Endothelial cell (in vitro differentiated cells): ENCODE measurements at regions not wholly inside any gene's neighbourhood (a gene's known extent, or its start where the extent isn't known, plus 50 kb on each side); places are given as distances from the start of the nearest gene placed in this dataset.
A peak's percentile ranks its signal among the peaks of the same experiment; 100 is the strongest.

ENCODE experiments used
- DNase-seq: peaks from one replicate; pipeline ENCODE4 v3.0.0; 2021; ENCODE audit warnings: low spot score
- H3K27ac Mint-ChIP-seq: one replicate; pipeline ENCODE4 v1.8.0; 2021; ENCODE audit warnings: mixed read lengths, inconsistent platforms; ENCODE audit not compliant: unreplicated experiment
- H3K27me3 Mint-ChIP-seq: one replicate; pipeline ENCODE4 v1.8.0; 2021; ENCODE audit warnings: mild to moderate bottlenecking, moderate library complexity, mixed read lengths, inconsistent platforms; ENCODE audit not compliant: unreplicated experiment
- H3K36me3 Mint-ChIP-seq: one replicate; pipeline ENCODE4 v1.8.0; 2021; ENCODE audit warnings: mild to moderate bottlenecking, low read depth, mixed read lengths, inconsistent platforms; ENCODE audit not compliant: unreplicated experiment
- H3K4me1 Mint-ChIP-seq: one replicate; pipeline ENCODE4 v1.8.0; 2021; ENCODE audit warnings: mild to moderate bottlenecking, mixed read lengths, inconsistent platforms; ENCODE audit not compliant: unreplicated experiment
- H3K4me3 Mint-ChIP-seq: one replicate; pipeline ENCODE4 v1.8.0; 2021; ENCODE audit warnings: mild to moderate bottlenecking, mixed read lengths, inconsistent platforms; ENCODE audit not compliant: unreplicated experiment
- H3K9me3 Mint-ChIP-seq: one replicate; pipeline ENCODE4 v1.8.0; 2021; ENCODE audit warnings: mixed read lengths, inconsistent platforms; ENCODE audit not compliant: unreplicated experiment
- CTCF ChIP-seq: fragments of 200-600 bp; sonication (generic); IDR thresholded peaks from one replicate; pipeline ENCODE4 v1.5.0; 2021; ENCODE audit warnings: antibody characterized with exemption; ENCODE audit not compliant: unreplicated experiment

GRCh38 chr3:177354466-177354865 lies 157.2 kb upstream of the TBL1XR1 start:
- no peak overlapping the region for H3K27ac Mint-ChIP-seq
- H3K4me3 Mint-ChIP-seq: no peak overlapping the region
- H3K4me1 Mint-ChIP-seq: peaks cover 44% of the 10 kb centered on the region
- no peaks in the 10 kb centered on the region for H3K9me3 Mint-ChIP-seq
- H3K27me3 Mint-ChIP-seq: peaks cover 30% of the 10 kb centered on the region
- H3K36me3 Mint-ChIP-seq: peaks cover 4% of the 10 kb centered on the region
- no peak for TF ChIP-seq CTCF
- no peak for DNase-seq

DNA sequence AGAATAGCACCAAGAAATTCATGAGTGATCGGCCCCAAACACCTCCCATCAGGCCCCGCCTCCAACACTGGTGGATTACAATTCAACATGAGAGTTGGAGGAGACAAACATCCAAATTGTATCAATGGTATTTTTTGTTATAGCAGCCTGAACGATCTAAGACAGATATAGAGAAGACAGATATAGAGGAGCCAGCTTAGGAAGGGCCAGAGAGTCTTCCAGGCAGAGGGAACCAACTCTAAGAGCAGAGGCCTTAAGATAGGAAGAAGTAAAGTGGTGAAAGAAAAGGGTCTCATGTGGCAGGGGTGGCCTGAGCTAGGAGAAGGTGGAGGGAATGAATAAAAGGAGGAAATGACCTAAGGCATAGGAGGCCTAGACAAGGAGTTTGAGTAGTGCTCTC lies 158.8 kb upstream of the TBL1XR1 start:
- H3K4me1 Mint-ChIP-seq: peaks cover 50% of the 10 kb centered on the region
- peaks cover 4% of the 10 kb centered on the region for H3K36me3 Mint-ChIP-seq
- TF ChIP-seq CTCF: no peak
- no peak for DNase-seq
- peaks cover 37% of the 10 kb centered on the region for H3K27me3 Mint-ChIP-seq
- H3K9me3 Mint-ChIP-seq: no peaks in the 10 kb centered on the region
- H3K27ac Mint-ChIP-seq: no peak overlapping the region
- no peak overlapping the region for H3K4me3 Mint-ChIP-seq

- DNase-seq: no peak
- Mint-ChIP-seq H3K36me3 (peaks cover 4% of the 10 kb centered on the region), H3K4me1 (peaks cover 54% of the 10 kb centered on the region), H3K9me3 (no peaks in the 10 kb centered on the region), H3K27ac (peak overlapping the region; percentile 98), H3K4me3 (no peak overlapping the region), H3K27me3 (peaks cover 37% of the 10 kb centered on the region)
- no peak for TF ChIP-seq CTCF
These were observed 159.7 kb upstream of the TBL1XR1 start for GRCh38 chr3:177356952-177357351.

GRCh38 chr3:177357352-177358090 lies 160.2 kb upstream of the TBL1XR1 start:
- Mint-ChIP-seq H3K27ac (peak overlapping the region; percentile 98), H3K4me3 (peak overlapping the region; percentile 44), H3K4me1 (peaks cover 54% of the 10 kb centered on the region), H3K27me3 (peaks cover 37% of the 10 kb centered on the region), H3K36me3 (peaks cover 4% of the 10 kb centered on the region), H3K9me3 (no peaks in the 10 kb centered on the region)
- TF ChIP-seq CTCF: no peak
- DNase-seq: no peak
